Breast epithelium (tissue), 3 donors: ENCODE measurements at regions not wholly inside any gene's neighbourhood (a gene's known extent, or its start where the extent isn't known, plus 50 kb on each side); places are given as distances from the start of the nearest gene placed in this dataset.
A peak's percentile ranks its signal among the peaks of the same experiment; 100 is the strongest.

ENCODE experiments used
- CTCF ChIP-seq, 3 donors: fragments of 450-650 bp; IDR thresholded peaks; one replicate each; pipeline ENCODE4 v1.5.1; 2016 to 2017; ENCODE audit warnings: antibody characterized with exemption in 3 of 3, mild to moderate bottlenecking in 3 of 3, moderate library complexity in 3 of 3
- POLR2A ChIP-seq: fragments of 450-650 bp; IDR thresholded peaks from one replicate; pipeline ENCODE4 v1.6.1; 2016; ENCODE audit warnings: antibody characterized with exemption, mild to moderate bottlenecking, moderate library complexity
- POLR2AphosphoS5 ChIP-seq, 3 donors: sonication (generic); formaldehyde crosslinking; IDR thresholded peaks; one replicate each; pipeline ENCODE4 v1.6.1; 2017; ENCODE audit warnings: antibody characterized with exemption in 3 of 3

DNA sequence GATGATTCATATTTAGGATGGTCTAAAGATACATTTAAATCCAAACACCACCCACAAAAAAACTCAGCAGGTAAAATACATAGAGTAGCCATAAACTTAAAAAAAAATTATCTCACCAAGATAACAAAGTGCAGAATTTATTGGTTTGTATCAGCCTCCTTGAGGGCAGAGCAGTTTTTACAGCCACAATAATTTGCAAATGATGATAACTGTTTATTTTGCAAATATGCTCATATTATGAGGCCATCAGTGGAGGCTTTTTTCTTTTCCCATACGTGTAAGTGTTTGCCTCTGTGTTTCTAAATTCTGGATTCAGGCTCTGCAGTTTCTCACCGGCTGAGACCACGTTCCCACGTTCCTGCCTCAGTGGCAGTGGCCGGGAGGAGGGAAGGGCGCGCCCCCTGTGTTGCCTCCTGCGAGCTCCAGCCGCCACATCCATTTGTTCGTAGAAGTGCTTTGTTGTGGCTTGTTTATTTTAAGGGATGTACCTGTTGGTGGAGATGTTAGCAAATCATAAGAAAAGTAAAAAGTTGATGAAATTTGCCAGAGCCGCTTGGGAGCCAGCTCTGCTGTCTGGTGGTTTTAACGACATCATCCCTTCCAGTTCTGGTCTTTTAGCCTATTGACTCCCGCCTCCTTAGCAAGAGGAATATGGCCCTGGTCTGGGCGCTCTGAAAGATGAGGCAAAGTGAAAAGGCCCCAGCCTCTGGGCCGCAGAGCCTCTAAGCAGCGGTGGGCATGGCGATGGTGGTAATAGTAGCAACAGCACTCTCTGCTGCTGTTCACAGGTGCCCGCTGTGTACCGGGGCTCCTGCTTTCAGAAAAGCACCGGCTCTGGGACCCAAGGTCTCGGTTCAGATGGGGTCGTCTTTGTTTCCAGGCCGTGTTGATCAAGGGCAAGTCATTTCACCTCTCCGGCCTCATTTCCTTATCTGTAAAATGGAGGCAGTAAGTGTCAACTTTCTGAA, 66.7 kb upstream of the PPARA start:
- TF ChIP-seq CTCF (IDR thresholded peaks at IDR 0.05): no peak
- TF ChIP-seq POLR2A: no peak
- peak in 1 of 3 donors; percentile 46 for TF ChIP-seq POLR2AphosphoS5 (IDR thresholded peaks at IDR 0.05)
